GM18517 (cell line): ENCODE measurements at regions not wholly inside any gene's neighbourhood (a gene's known extent, or its start where the extent isn't known, plus 50 kb on each side); places are given as distances from the start of the nearest gene placed in this dataset.
"Not testable (repeated sequence)": the region's sequence is repeated elsewhere in the genome, so short reads cannot be mapped to it uniquely, and the experiment has no call there.

ENCODE experiments used
- ATAC-seq: cut with Tn5 transposase; IDR thresholded peaks from one replicate; pipeline ENCODE4 v1.9.1; 2021; ENCODE audit warnings: mild to moderate bottlenecking, moderate library complexity; ENCODE audit not compliant: unreplicated experiment

DNA sequence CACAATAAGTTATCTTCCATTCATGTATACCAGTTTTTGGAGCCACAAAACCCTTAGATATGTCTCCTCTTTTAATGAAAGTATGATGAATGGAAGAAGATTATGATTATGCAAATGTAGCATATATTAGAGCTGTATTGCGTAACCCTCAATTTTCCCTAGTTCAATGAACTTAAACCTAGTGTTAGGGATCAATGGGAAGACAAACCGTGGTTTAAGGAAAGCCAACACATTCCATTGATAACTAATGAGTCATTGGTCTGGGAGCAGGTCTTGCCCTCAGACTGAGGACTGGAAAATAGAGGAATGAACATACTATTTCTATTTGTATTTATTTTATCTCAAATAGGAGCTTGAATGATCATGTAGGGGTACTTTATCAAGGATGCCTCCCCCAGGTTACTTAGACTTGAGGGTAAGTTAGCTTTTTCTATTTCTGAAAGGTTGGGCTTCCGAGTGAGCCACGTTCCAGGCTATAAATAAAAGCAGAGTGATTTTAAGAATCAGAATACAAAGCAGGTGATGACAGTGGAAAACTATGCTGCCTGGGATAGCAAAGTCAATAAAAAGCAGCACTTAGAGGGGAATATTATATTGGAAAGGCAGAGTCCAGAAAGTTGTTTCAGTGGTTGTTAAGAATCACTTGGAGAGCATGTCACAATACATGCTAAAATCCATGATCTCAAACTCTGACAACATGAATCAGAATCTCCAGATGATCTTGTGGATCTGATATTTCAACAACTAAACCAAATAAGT lies 356.0 kb downstream of the ADAM29 start:
- no peak for ATAC-seq

GRCh38 chr4:175277816-175278215 lies 359.7 kb downstream of the ADAM29 start:
- no peak for ATAC-seq

- no peak for ATAC-seq
Observed at GRCh38 chr4:175280153-175280552, 362.0 kb downstream of the ADAM29 start.

DNA sequence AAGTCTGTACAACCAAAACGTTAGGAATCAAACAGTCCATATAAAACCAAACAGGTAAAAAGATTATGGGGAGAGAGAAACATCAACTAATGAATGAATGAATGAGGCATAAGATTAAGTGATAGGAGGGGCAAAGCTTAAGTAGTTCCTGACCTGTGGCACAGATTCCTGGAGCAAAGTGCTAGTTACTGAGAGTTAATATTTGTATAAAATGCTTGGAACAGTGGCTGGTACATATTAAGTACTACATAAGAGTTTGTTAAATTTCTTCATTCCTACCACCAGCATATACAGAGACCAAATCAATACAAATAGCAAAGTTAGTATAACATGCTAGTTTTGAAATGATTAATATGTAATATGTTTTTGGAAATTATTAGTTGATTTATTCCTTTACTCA lies 363.7 kb downstream of the ADAM29 start:
- ATAC-seq: no peak

DNA sequence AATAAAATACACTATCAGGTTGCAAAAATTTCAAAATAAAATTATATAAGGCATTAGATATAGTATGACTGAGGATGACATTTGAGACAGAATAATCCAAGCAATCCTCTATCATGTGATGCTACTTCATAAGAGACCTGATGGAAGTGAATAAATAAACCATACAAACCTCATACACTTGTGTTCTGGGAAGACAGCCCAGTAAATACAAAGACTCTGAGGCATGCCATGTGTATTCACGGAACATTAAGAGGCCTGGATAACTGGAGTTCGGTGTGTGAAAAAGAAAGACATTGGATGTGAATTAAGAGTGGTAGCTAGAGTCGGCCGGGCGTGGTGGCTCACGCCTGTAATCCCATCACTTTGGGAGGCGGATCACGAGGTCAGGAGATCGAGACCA lies 364.2 kb downstream of the ADAM29 start:
- ATAC-seq: no peak

DNA sequence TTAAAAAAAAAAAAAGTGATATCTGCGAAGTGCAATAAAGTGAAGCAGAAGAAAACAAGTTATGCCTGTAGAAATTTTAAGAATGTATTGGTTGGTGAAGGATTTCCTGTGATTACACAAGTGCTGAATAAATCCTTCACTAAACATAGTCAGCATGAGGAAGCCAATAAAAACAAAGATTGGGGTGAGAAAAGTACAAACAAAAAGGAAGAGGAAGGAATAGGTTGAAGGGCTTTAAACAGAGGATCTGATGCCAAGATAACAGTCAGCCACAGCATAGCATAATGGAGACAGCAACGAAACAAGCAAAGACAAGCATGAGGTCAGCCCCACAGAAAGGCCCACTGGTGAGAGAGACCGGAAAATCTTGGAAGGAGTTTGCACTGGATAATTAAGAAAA lies 372.2 kb downstream of the ADAM29 start:
- ATAC-seq: no peak

DNA sequence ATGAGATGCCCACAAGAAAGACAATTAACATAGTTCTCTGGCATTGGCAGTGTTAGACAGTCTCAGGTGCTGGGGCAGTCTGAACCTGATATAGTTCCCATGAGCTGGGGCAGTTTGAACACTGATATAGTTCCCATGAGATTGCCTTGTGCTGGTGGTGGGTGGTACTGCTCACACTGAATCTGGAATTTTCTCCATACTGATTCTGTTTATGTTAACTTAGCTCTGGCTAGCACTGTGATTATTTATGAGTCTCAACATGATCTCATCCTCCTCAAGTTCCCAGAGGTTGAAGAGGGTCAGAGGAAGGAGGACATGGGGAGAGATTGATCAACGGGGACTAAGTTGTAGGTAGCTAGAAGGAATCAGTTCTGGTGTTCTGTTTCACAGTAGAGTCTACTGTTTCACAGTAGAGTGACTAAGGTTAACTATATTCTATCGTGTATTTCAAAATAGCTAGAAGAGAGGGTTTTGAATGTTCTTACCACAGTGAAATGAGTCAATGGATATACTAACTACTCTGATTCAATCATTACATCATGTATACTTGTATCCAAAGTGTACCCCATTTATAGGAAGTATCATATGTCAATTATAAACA lies 379.9 kb downstream of the ADAM29 start:
- no peak for ATAC-seq

GRCh38 chr4:175306436-175306835 lies 388.3 kb downstream of the ADAM29 start:
- no peak for ATAC-seq

DNA sequence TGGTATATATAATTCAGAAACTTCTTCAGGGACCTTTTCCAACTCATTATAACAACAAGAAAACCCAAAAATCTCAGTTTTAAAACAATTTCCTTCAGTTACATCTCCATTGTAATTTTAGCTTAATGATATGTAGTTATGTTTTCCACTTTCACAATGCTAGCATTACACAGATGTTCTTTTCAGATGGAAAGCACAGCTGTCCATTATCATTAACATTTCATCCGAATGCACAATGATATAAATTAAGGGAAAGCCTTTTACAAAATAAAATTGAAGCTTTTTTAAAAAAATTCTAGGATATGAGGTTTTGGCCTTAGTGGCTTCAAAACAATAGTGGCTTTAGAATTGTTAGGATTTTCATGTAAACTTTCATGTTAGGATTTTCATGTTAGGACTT lies 389.2 kb downstream of the ADAM29 start:
- ATAC-seq: no peak

DNA sequence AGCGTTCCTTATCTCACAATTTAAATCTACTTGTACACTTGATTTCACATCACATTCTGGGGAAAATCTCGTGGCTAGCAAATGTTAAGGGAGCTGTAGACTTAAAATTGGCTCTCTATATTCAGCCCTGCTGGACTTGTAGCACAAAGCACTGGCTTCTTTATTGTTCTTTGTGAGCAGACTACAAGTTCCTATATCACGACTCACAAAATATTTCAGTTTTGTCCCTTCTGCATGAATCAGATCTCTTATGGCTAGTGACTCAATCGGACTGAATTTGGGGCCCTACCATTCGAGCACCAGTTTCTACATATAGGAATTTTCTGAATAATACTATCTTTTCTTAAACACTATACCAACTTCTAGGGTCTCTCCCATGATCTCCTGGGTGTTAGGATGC lies 390.1 kb downstream of the ADAM29 start:
- ATAC-seq: no peak

GRCh38 chr4:175309041-175309440 lies 390.9 kb downstream of the ADAM29 start:
- ATAC-seq: no peak

- no peak for ATAC-seq
Observed at GRCh38 chr4:175325230-175325629, 407.1 kb downstream of the ADAM29 start.

- no peak for ATAC-seq
Observed at GRCh38 chr4:175326796-175327195, 408.6 kb downstream of the ADAM29 start.

- ATAC-seq: no peak
Observed at GRCh38 chr4:175330236-175330635, 412.1 kb downstream of the ADAM29 start.

DNA sequence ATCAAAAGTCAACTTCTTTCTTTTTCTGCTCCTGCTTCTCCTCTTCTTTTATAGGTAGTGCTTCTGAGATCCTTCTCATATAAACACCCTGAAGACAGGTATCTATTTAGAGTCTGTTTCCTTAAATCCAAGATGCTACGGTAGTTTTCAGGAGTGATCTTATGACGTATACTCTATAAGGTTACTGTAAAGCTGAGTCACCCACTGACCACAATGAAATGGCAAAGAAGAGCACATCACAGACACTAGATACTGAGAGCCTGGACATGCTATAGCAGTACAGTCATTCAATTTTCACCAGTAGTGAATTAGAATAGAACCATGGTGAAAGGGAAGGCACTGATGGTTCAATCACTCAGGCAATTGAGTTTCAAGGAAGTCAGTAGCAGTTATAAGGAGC lies 412.5 kb downstream of the ADAM29 start:
- no peak for ATAC-seq

GRCh38 chr4:175335331-175335730 lies 417.2 kb downstream of the ADAM29 start:
- no peak for ATAC-seq

DNA sequence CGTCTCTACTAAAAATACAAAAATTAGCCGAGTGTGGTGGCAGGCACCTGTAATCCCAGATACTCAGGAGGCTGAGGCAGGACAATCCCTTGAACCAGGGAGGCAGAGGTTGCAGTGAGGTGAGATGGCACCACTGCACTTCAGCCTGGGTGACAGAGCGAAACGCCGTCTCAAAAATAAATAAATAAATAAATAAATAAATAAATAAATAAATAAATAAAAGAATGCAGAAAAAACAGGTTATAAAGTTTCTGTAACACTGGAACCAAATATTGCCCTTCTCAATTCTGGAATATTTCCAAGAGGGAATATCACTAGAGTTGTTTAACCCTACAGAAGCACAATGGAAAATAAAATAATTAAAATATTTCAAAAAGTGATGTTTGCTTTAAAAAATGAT lies 418.4 kb downstream of the ADAM29 start:
- ATAC-seq: not testable (repeated sequence)

- ATAC-seq: no peak
Observed at GRCh38 chr4:175339100-175339707, 421.0 kb downstream of the ADAM29 start.

GRCh38 chr4:175341203-175341755 lies 423.1 kb downstream of the ADAM29 start:
- no peak for ATAC-seq

GRCh38 chr4:175346376-175346775 lies 428.2 kb downstream of the ADAM29 start:
- no peak for ATAC-seq

DNA sequence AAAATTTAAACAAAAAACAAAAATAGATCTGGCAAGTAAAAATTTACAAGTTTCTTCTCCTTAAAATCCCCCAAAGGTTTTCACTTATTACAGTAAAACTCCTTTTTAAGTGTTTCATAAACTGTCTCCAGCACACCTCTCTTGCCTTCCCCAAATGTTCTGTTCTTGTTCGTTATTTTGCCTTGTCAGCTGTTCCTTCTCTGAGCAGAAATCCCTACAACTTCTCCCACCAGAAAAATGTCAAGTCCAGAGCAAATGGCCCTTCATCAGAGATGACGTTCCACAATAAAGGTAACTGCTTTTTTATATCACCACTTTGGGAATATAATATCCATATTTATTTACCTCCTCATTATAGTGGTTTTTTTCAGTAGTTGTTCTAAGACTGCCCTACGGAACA lies 432.1 kb downstream of the ADAM29 start:
- no peak for ATAC-seq

- ATAC-seq: peak; percentile 53
Observed at GRCh38 chr4:175351473-175351872, 433.3 kb downstream of the ADAM29 start.
